ENCODE measurements at regions not wholly inside any gene's neighbourhood (a gene's known extent, or its start where the extent isn't known, plus 50 kb on each side); places are given as distances from the start of the nearest gene placed in this dataset.
A peak's percentile ranks its signal among the peaks of the same experiment; 100 is the strongest.

DNA sequence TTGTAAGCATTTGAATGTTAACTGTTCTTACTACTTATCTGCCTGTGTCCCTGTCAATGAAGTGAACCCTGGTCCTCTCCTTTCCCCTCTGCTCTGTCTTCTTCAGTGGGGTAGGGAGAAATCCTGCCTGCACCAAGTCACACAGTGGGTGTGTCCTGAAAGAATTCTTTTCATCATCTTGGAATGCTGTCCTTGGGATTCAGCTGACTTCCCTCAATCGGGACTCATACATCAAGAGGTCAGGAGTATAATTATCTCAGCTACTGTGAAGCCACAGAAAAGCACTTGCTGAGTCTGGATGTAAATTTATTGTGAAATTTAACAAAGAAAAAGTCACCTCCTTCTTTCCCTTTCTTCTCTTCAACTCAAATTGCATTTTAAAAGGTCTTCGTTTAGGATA is 328.5 kb downstream of the SOX4 start:
- intact Hi-C loops (cut with DNase I; ENCODE audit: low total_unique reads), result no loop called here
- no peaks in the 10 kb centered on the region for H3K36me3 ChIP-seq
- no peak overlapping the region for H3K27ac ChIP-seq
- H3K4me1 ChIP-seq, result no peaks in the 10 kb centered on the region
- 64 to 79% (median 74%) methylated on average over 2 of the region's 2 CpGs for WGBS, 5 donors
- TF ChIP-seq, protein P1, sequence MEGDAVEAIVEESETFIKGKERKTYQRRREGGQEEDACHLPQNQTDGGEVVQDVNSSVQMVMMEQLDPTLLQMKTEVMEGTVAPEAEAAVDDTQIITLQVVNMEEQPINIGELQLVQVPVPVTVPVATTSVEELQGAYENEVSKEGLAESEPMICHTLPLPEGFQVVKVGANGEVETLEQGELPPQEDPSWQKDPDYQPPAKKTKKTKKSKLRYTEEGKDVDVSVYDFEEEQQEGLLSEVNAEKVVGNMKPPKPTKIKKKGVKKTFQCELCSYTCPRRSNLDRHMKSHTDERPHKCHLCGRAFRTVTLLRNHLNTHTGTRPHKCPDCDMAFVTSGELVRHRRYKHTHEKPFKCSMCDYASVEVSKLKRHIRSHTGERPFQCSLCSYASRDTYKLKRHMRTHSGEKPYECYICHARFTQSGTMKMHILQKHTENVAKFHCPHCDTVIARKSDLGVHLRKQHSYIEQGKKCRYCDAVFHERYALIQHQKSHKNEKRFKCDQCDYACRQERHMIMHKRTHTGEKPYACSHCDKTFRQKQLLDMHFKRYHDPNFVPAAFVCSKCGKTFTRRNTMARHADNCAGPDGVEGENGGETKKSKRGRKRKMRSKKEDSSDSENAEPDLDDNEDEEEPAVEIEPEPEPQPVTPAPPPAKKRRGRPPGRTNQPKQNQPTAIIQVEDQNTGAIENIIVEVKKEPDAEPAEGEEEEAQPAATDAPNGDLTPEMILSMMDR (IDR thresholded peaks at IDR 0.05 in 8 of 11, conservative IDR thresholded peaks at IDR 0.05 in 3 of 11), result no peak
- TF ChIP-seq POLR2AphosphoS5 (IDR thresholded peaks at IDR 0.05) (no peak), POLR2A (IDR thresholded peaks at IDR 0.05) (no peak)
- no peaks in the 10 kb centered on the region for H3K9me3 ChIP-seq
- no peak overlapping the region for H3K4me3 ChIP-seq
- H3K27me3 ChIP-seq (replicated peaks in 1 of 7), result no peaks in the 10 kb centered on the region
- DNase-seq, result no peak

GRCh38 chr6:21924002-21924401 is 330.5 kb downstream of the SOX4 start:
- WGBS, 5 donors, result 74 to 89% (median 81%) methylated on average over 3 of the region's 3 CpGs
- no peak for DNase-seq
- no peaks in the 10 kb centered on the region for H3K9me3 ChIP-seq
- intact Hi-C loops (cut with DNase I; ENCODE audit: low total_unique reads), result no loop called here
- no peaks in the 10 kb centered on the region for H3K27me3 ChIP-seq (replicated peaks in 1 of 7)
- H3K36me3 ChIP-seq, result no peaks in the 10 kb centered on the region
- TF ChIP-seq, protein P1 (IDR thresholded peaks at IDR 0.05 in 8 of 11, conservative IDR thresholded peaks at IDR 0.05 in 3 of 11), result no peak
- TF ChIP-seq POLR2AphosphoS5 (IDR thresholded peaks at IDR 0.05) (no peak), POLR2A (IDR thresholded peaks at IDR 0.05) (no peak)
- H3K27ac ChIP-seq, result no peak overlapping the region
- H3K4me3 ChIP-seq, result no peak overlapping the region
- H3K4me1 ChIP-seq, result no peaks in the 10 kb centered on the region

- H3K27ac ChIP-seq, result no peak overlapping the region
- H3K27me3 ChIP-seq (replicated peaks in 1 of 7), result no peaks in the 10 kb centered on the region
- no peaks in the 10 kb centered on the region for H3K4me1 ChIP-seq
- intact Hi-C loops (cut with DNase I; ENCODE audit: low total_unique reads), result no loop called here
- no peak for TF ChIP-seq POLR2AphosphoS5 (IDR thresholded peaks at IDR 0.05)
- TF ChIP-seq, protein P1 (IDR thresholded peaks at IDR 0.05 in 8 of 11, conservative IDR thresholded peaks at IDR 0.05 in 3 of 11), result no peak
- no peak for TF ChIP-seq POLR2A (IDR thresholded peaks at IDR 0.05)
- DNase-seq, result no peak
- peaks cover 0 to 17% (median 9%) of the 10 kb centered on the region in 8 donors for H3K9me3 ChIP-seq
- no peaks in the 10 kb centered on the region for H3K36me3 ChIP-seq
- no peak overlapping the region for H3K4me3 ChIP-seq
- 91 to 97% (median 92%) methylated on average over 3 of the region's 3 CpGs for WGBS, 5 donors
Observed at GRCh38 chr6:21928827-21929226, 335.3 kb downstream of the SOX4 start.

GRCh38 chr6:21931641-21932335 is 338.2 kb downstream of the SOX4 start:
- intact Hi-C loops (cut with DNase I; ENCODE audit: low total_unique reads), result no loop called here
- DNase-seq, result no peak
- peak overlapping the region in 3 of 8 donors; percentile 23 to 47 (median 24) for H3K27ac ChIP-seq

More at GRCh38 chr6:21931641-21932335, 338.2 kb downstream of the SOX4 start:
- Histone ChIP-seq H3K27me3 (replicated peaks in 1 of 7) (no peaks in the 10 kb centered on the region), H3K9me3 (peaks cover 0 to 17% (median 9%) of the 10 kb centered on the region in 8 donors), H3K36me3 (no peaks in the 10 kb centered on the region), H3K4me1 (no peaks in the 10 kb centered on the region), H3K4me3 (no peak overlapping the region)
- WGBS, 5 donors, result 61 to 82% (median 82%) methylated on average over 4 of the region's 4 CpGs
- TF ChIP-seq POLR2AphosphoS5 (IDR thresholded peaks at IDR 0.05) (no peak), POLR2A (IDR thresholded peaks at IDR 0.05) (no peak)
- TF ChIP-seq, protein P1 (IDR thresholded peaks at IDR 0.05 in 8 of 11, conservative IDR thresholded peaks at IDR 0.05 in 3 of 11), result no peak
